Activated naive CD4-positive, alpha-beta T cell treated with anti-CD3 and anti-CD28 coated beads, Interleukin-2, amount 50 U/mL, for 16 hours (primary cell): ENCODE measurements at regions not wholly inside any gene's neighbourhood (a gene's known extent, or its start where the extent isn't known, plus 50 kb on each side); places are given as distances from the start of the nearest gene placed in this dataset.

Experiments
- DNase-seq: peaks from one replicate; pipeline ENCODE4 v3.0.0-alpha.2; 2020

DNA sequence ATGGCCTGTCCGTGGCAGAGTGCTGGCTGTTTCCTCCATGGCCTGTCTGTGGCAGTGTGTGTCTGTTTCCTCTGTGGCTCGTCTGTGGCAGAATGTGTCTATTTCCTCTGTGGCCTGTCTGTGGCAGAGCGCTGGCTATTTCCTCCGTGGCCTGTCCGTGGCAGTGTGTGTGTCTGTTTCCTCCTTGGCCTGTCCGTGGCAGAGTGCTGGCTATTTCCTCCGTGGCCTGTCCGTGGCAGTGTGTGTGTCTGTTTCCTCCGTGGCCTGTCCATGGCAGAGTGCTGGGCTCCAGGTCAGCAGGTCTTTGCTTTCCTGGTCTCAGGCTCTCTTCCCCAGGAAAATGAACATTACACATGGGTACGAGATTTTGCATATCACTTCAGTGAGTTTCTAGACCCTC lies 138.4 kb upstream of the IPO9 start:
- no peak for DNase-seq

DNA sequence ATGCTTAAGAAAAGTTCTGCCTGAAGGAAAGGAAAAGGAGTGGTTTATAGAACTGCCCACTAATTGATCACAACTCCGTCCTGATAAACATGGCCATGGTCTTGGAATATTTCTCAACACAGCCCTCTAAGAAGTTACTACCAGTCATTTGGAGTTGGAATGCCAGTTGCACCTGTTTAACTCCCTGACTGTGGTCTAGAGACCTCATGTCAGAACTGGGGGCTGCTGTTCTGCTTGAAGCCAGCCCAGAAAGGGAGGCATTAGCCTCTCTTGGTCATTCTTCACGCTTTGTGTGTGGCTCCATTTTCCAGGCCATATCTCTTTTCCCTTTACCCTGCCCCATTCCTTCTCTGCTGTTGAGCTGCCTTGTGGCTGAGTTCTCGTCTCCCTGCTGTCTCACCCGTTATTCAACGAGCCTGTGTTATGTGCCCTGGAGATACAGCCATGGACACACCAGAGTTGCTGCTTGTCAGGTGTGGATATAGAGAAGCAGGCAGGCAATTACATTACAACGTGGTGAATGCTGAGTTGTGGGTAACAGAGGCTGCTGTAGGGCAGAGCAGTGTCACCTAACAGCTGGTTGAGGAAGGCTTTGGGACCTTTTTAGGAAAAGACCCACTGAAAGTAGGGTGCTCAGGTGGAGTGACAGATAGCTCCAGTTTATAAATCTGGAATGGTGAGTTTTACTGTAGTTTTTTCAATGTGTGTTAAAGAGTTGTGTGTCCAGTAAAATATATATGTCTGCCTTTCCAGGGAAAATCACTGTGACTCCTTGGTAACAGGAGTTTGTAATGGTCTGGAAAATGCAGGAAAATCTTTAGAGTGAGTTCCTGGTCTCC lies 137.0 kb upstream of the IPO9 start:
- no peak for DNase-seq

DNA sequence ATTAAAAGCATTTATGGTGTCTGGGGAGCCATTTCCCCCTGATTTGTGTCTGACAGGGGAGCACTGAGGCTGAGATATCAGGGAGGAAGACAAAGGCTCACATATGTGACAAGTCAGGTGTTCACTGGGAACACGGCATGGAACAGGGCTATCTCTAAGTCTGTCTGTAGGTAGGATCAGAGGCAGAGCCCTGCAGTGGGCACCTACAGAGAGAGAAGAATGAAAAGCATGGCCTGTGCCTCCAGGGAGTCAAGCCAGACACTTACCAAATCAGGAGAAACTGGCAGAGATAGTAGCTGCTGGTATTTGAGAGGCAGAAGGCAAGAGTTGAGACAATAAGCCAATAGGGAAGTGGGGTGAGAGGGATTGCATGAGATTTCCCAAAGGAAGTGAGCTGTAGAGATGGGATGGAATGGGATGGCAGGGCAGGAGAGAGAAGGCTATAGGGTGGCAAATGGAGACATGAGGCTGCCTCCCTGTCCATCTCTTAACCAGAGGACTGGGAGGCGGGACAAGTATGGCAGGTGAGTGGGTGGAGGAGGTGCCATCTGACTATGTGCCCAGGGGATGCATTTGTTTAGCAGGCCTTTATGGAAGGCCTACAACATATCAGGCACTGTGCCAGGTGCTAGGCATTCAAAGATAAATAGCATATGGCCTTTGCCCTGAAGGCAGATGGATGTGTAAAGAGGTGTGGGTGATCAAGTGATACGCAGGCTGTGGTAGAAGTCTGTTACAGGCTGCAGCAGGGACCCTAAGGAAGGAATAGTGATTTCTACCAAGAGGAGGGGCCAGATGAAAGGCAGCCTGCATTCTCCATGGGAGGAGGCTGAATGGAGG lies 136.2 kb upstream of the IPO9 start:
- DNase-seq = no peak

DNA sequence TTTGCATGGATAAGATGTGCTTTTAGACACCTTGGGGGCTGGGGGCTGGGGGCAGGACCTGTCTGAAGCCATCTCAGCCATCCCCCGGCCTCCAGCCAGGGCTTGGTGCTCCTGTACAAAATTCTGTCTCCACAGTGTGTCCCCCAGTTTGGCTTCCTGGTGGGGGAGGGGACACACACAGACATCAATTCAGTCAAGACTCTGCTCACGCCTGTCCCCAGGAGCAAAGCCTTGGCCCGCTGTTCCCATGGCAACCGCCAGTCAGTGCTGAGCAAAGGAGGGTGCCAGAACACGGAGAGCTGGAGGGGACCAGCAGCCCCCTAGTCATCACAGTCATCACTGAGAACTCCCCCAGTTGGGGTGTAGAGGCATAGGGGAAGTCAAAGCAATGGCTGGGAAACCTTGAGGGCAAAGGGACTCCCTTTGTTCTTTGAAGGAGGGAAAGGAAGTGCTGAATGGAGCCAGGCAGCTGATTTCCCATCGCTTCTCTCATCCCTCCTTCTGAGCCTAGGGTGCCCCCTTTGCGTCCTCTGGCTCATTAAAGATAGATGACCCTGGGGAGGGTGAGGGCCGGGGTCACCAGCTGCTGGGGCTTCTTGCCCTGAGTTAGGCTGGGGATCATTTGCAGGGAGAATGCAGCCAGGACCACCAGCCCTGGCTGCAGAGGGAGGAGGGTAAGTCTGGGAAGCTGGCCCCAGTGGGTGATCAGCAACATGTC lies 134.9 kb upstream of the IPO9 start:
- no peak for DNase-seq

DNA sequence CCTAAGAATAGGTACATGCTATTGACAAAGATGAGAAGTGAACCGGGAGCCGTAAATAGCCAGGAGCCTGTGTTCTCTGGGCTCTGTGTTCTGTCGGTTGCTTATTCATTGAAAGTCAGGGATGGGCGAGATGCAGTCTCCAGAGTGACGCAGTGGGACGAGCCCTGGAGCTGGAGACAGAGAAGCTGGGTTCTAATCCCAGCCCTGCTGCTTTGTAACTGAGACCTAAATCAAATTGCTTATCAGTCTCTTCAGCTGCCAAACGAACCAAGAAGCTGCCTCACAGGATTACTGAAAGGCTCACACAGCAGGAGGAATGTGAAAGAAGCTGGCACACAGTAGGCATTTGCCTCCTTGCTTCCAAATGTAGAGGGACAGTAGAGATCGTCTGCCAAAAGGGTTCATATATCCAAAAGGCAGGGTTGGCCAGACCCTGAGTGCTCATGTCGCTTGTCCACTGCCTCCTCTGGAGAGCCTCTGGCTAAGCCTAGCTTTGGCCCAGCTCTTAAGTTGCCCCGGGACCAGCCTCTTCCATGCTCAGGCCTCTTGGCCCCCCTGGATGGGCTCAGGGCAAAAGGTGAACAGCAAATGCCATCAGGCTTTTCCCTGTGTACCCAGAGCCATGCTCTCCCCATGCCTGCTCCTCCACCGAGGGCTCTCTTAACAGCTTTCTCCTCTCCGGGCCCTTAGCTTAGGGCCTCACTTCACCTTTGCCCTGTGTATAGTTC lies 134.2 kb upstream of the IPO9 start:
- no peak for DNase-seq

DNA sequence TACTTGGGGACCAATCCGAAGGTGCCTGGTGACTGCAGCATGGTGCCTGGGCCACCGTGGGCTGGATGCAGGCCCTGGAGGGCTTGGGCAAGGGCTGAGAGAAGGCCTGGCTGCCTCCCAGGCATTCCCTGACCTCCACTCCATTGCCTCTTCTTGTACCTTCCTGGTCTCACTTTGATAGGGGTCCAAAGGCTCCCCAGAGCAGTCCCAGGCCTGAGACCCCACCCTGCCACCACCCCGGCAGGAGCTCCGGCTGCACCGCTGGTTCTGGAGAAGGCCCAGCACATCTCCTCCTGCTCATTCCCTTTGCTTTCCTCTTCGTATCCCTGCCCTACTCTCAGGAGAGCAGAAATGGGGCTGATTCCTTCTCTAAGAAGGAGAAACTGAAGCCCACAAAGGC lies 133.3 kb upstream of the IPO9 start:
- DNase-seq = no peak

DNA sequence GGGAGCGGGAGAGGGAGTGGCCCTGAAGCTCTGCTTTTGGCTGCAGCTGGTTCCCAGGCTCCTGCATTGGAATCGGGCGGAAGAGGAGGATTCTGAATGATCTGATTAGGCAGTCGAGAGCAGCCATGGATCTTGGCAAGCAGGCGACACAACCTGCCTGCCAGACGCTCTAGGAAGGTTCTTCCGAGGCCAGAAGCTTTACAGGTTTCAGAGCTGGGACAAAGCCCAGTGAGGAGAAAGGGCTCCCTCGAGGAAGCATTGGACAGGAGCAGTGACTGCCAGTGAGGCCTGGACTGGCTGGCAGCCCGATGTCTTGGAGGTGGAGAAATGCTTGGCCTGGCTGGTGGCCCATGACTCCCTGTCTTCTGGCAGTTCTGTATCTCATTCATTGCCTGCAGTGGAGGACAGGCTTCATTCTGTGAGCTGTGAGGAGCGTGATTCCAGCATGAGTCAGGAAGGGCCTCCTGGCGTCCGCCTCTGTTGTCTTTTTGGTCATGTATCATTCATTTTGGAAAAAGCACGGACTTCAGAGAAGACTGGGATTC lies 132.7 kb upstream of the IPO9 start:
- no peak for DNase-seq

DNA sequence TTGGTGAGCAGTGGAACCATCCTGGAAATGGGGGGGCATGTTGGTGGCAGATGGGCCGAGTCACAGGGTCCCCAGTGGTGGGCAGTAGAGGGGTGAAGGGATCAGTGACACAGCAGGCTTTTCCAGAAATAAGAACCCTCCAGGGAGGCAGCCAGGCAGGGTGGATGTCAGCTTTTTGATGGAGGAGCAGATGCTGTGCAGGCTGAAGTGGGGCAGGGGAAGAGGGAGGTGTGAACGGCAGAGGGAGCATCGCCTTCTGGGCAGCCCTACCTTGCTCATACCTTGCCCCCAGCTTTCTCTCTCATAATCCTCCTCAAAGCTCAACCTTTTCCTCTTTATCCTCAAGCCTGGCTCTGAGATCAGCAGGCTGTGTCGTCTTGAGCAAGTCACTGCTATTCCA lies 131.8 kb upstream of the IPO9 start:
- DNase-seq = no peak

DNA sequence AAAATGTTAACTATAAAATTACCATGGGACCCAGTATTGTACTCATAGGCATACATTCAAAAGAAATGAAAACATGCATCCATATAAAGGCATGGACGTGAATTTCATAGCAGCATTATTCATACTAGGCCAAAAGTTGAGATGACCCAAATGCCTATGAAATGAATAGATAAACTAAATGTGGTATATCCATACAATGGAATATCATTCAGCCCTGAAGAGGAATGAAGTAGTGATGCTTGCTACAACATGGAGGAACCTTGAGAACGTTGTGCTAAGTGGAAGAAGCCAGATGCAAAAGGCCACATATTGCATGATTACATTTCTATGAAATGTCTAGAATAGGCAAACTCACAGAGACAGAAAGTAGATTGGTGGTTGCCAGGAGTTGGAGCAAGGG lies 127.1 kb upstream of the IPO9 start:
- no peak for DNase-seq

DNA sequence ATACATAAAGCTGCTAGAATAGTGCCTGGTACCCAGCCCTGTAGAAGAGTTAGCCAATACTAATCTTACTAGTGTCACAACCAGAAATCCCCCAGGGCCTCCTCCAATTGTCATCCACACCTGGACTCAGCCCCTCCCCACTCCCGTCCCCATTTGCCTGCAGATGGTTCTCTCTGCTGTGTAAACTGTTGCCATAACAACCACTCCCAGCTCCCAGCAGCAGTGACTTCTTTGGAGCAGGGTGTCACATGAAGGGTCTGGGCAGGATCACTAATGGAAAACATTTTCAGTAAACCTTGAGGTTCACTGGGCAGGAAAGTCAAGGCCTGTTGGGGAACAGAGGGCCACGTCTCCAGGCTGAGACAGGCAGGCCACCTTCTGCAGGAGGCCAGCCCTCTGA lies 126.0 kb upstream of the IPO9 start:
- DNase-seq = no peak

DNA sequence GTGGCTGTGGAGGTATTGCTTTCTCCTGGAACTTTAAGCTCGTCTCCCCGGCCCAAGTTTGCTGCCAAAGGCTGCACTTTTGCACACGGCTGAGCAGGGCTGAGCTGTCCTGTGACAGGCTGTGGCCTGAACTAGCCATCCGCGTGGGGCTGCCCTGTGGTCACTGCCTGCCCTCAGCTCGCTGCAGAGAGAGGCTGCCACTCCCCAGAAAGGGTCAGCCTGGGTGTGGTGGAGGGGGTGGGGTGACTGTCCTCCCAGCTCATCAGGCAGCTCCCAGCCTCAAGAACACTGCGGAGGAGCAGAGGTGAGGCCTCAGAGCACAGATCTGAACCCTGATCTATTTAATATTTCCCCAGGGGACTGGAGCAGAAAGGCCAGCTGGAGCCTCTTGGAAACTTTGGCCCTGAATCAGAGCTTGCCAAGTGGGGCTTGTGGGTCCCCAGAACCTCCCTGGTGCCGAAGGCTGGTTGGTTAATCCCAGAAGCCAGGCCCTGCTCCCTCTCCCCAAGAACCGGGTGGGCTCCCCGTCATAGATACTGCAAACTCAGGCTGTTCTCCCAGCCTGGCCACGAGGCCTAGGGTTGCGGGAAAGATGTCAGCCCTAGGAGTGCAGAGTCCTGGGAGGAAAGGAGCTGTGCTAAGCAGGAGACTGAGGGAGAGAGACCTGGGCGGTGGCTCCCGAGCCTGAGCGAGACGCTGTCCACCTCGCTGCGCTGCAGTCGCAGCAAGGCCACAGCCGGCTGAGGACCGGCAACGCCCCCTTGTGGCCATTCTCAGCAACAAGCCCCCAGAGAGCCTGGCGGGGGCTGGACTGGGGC lies 125.1 kb upstream of the IPO9 start:
- peak; percentile 60 for DNase-seq

DNA sequence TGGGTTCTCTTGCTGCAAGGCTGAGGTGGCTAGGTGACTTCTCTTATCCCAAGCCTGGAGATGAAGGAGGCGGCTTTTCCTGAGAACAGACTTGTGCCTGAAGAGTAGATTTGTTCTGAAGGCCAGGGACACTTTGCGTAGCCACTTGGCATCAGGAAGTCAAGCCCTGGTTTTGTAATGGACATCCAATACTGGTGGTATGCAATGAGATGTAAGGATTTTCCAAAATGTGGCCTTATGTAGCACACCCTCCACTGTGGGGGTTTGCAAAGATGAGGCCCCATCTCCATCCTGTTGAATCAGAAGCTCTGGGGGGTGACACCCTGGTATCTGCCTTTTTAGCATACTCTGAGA lies 124.5 kb upstream of the IPO9 start:
- DNase-seq = no peak

DNA sequence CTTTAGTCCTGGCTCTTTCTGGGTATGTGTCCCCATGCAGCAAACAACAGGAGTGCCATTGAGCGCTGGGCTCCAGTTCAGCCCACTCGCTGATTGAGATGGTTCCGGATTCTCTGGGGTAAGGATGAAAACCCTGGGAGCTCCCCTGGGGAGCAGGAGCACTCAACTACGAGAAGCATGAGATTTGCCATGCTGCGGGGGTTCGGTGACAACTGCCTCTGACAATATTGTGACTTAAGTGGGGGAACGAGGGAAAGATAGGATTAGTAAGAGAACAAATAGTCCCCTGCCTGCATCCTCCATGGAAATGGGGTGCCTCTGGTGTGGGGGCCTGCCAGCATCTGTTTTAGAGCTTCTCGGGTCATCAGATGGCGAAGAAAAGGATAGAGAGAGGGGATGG lies 123.6 kb upstream of the IPO9 start:
- DNase-seq = no peak

DNA sequence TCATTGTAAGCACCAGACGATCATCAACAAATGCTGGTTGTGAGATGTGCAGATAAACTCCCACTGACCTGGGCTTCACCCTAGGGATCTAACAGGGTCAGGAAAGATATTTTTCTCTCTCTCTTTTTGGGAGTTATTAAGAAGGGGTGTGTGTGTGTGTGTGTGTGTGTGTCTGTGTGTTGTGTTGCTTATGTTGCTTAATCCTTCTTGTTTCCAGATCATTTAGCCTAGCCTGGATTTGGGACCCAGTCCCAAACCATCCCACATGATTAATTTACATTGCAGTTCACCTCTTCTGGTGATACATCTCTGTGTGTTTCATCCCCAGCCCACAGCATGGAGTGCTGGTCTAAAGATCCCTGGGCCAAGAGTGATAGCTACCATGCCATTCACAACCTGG lies 122.8 kb upstream of the IPO9 start:
- DNase-seq = no peak

DNA sequence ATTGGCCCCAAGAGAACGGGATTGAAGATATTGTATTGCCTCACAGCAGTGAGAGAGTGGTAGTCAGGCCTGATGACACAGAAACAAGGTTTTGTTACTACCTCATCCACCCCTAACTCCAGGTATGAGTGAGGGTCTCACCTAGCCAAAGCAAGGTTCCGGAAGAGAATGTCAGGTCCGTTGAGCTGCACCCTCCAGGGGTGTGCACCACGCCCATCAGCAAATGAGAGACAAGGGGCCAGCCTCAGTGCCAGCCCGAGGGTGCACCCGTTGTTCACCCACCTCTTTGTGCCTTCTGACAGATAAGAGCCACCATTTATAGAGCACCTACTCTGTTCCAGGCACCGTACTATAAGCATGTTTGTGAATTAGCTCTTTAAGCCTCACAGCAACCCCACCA lies 121.9 kb upstream of the IPO9 start:
- DNase-seq = no peak

DNA sequence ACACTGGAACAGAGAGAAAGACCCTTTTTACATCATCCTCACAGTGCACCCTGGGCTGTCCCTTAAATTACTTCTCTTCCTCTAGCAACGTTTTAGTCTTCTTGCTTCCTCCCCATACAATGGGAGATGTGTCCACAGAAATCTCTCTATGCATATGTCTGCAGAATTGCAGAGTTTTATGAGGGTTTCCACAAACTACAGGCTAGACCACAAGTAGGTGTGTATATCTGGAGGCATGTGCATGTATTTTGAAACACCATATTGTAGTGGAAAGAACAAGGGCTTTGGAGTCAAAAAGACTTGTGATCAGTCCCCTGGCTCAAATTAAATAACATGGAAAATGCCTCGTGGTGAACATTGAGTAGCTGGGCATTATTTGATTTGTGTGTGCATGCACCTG lies 121.3 kb upstream of the IPO9 start:
- no peak for DNase-seq

DNA sequence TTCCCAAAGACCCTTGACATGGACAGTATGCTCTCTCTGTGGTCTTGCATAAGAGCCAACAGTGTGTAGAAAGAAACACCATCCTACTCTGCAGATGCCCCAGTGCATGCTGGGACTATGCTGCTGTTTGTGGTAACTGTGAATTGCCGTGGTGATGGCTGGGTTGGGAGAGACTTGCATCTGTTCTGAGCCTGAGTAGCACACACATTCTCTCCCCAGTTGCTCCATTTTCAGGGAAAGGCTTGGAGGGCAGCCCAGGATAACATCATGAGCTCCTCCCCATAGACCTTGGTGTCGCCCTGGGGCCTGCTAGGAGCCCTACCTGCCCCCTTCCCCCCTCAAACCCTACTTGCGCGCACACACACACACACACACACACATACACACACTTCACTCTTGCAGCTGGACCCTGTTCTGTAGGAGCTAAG lies 120.9 kb upstream of the IPO9 start:
- DNase-seq = no peak

DNA sequence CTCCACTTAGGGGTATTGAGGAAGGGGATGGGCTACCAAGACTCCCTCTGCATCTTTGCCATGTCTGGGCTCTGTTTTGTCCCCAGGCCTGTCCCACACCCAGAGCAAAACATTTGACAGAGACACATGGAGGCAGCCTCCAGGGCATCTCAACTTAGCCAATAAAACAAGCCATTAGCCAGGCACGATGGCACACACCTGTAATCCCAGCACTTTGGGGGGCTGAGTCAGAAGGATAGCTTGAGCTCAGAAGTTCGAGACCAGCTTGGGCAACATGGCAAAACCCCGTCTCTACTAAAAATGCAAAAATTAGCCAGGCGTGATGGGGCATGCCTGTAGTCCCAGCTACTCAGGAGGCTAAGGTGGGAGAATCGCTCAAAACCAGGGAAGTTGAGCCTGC lies 120.3 kb upstream of the IPO9 start:
- no peak for DNase-seq

DNA sequence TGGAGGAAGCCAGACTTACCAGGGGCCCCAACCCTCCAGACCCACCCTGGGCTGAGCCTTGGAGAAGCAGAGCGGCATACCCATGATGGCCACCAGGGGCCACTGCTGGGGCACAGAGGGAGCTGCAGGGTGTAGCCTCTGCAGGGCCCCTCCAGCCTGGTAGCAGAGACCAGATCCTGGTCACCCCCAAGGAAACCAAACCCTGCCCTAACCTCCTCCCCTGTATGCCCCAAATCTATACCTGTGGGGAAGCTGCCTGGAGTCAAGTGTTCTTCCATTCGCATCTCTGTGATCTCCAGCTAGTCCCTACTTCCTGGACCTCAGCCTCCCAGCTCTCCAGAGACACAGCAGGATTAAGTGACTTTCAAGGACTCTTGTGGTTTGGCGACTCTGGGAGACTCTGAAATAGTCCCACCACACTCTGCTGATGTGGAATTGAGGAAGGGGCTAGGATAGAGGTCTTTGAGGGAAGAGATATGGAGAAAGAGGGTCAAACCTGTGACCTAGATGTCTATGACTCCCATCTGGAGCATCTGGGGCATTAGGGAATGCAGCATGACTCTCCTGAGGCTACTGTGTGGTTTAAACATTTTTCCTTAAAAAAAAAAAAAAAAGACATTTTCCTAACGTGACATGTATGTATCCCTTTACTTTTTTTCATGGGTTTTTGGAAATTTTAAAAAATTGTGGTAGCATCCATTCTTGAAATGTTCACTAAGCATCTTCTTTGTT lies 119.2 kb upstream of the IPO9 start:
- peak; percentile 62 for DNase-seq

DNA sequence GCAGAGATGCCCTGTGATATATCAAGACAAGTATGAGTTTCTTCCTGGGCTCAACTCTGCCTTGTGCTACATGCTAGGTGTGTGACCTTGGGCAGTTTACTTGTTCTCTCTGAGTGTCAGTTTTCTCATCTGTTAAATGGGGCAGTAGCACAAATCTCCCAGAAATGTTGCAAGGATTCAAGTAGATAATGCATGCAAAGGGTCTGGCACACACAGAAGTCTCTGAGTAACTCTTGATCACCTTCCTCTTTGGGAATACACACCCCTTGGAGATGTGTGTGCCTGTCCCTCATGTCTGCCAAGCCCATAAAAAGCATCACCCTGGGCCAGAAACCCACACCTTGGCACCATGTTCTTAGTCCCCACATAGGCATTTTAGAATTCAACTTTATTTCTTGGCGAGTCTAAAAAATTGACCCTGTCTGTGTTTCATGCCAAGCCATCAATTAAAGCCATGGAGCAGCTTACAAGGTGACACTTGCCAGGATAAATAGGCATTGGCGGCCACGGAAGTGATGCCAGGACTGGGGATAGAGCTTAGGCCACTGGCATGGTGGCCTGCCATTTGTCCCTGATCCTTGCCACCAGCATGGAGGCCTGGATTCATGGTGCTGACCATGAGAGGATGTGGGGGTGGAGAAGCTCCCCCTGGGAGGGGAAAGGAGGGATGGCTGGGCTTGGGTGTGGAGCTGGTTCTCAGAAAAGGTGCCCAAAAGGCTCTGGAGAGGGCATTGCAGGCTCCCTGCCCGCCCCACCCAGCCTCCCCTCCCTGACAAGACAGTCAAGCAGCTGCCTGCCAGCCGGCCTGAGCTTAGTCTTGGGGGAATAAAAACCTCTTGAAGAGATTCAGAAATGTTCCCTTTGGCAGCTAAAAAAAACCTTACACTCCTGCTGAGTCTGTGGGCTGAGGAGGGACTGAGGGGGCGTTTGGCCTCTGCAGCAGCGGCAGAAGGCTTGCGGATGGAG lies 118.0 kb upstream of the IPO9 start:
- DNase-seq = no peak
